H9 (cell line): ENCODE measurements at regions not wholly inside any gene's neighbourhood (a gene's known extent, or its start where the extent isn't known, plus 50 kb on each side); places are given as distances from the start of the nearest gene placed in this dataset.

Source experiments
- DNase-seq: peaks from one replicate; pipeline ENCODE4 v3.0.0-alpha.2; 2017
- H2AFZ ChIP-seq: one replicate; pipeline ENCODE4 v1.6.1; 2013; ENCODE audit warnings: mild to moderate bottlenecking, low read length, control low read depth, moderate library complexity
- H2AK5ac ChIP-seq: 2 replicates; pipeline ENCODE4 v1.6.1; 2013; ENCODE audit warnings: low read length, control low read depth, mixed read lengths; ENCODE audit not compliant: insufficient read length
- H2BK120ac ChIP-seq: one replicate; pipeline ENCODE4 v1.6.1; 2013; ENCODE audit warnings: low read depth, mild to moderate bottlenecking, low read length, control low read depth, inconsistent platforms; ENCODE audit not compliant: poor library complexity, severe bottlenecking
- H2BK12ac ChIP-seq: 2 replicates; pipeline ENCODE4 v1.6.1; 2013; ENCODE audit warnings: low read length, control low read depth, mixed read lengths, low read depth; ENCODE audit not compliant: insufficient read length
- H2BK15ac ChIP-seq: 2 replicates; pipeline ENCODE4 v1.6.1; 2013; ENCODE audit warnings: low read depth, low read length, control low read depth
- H2BK20ac ChIP-seq: one replicate; pipeline ENCODE4 v1.6.1; 2013; ENCODE audit warnings: low read depth, mild to moderate bottlenecking, low read length, control low read depth, inconsistent platforms; ENCODE audit not compliant: poor library complexity, severe bottlenecking
- H2BK5ac ChIP-seq: 2 replicates; pipeline ENCODE4 v1.6.1; 2013; ENCODE audit warnings: low read length, control low read depth, mixed read lengths; ENCODE audit not compliant: insufficient read length
- H3K14ac ChIP-seq: 2 replicates; pipeline ENCODE4 v1.6.1; 2013; ENCODE audit warnings: low read length, control low read depth; ENCODE audit not compliant: insufficient read depth
- H3K18ac ChIP-seq: 2 replicates; pipeline ENCODE4 v1.6.1; 2013; ENCODE audit warnings: low read depth, mild to moderate bottlenecking, mixed read lengths, low read length, control low read depth; ENCODE audit not compliant: insufficient read length
- H3K23ac ChIP-seq: 2 replicates; pipeline ENCODE4 v1.6.1; 2013; ENCODE audit warnings: low read length, control low read depth, mixed read lengths, low read depth; ENCODE audit not compliant: insufficient read length
- H3K23me2 ChIP-seq: 2 replicates; pipeline ENCODE4 v1.6.1; 2013; ENCODE audit warnings: low read depth, mild to moderate bottlenecking, mixed read lengths, low read length, control low read depth; ENCODE audit not compliant: insufficient read length, poor library complexity, severe bottlenecking
- H3K27ac ChIP-seq: 2 replicates; pipeline ENCODE4 v1.5.1; 2013; ENCODE audit warnings: low read length, control low read depth, mixed read lengths, low read depth; ENCODE audit not compliant: insufficient read length
- H3K27me3 ChIP-seq: 2 replicates; pipeline ENCODE4 v1.6.1; 2013; ENCODE audit warnings: low read length, control low read depth, inconsistent platforms; ENCODE audit not compliant: insufficient read depth
- H3K4ac ChIP-seq: 2 replicates; pipeline ENCODE4 v1.6.1; 2013; ENCODE audit warnings: low read depth, mild to moderate bottlenecking, control low read depth, inconsistent platforms, low read length, moderate library complexity
- H3K4me1 ChIP-seq: 2 replicates; pipeline ENCODE4 v1.6.1; 2013; ENCODE audit warnings: low read length, control low read depth, inconsistent platforms; ENCODE audit not compliant: insufficient read depth
- H3K4me2 ChIP-seq: 2 replicates; pipeline ENCODE4 v1.6.1; 2013; ENCODE audit warnings: low read length, control low read depth, mixed read lengths; ENCODE audit not compliant: insufficient read length, insufficient read depth
- H3K56ac ChIP-seq: 2 replicates; pipeline ENCODE4 v1.6.1; 2013; ENCODE audit warnings: low read depth, mild to moderate bottlenecking, mixed read lengths, low read length, control low read depth; ENCODE audit not compliant: insufficient read length
- H3K79me1 ChIP-seq: 2 replicates; pipeline ENCODE4 v1.6.1; 2013; ENCODE audit warnings: low read depth, mild to moderate bottlenecking, moderate library complexity, low read length, control low read depth, inconsistent platforms; ENCODE audit not compliant: insufficient read depth, poor library complexity, severe bottlenecking
- H3K79me2 ChIP-seq: 2 replicates; pipeline ENCODE4 v1.6.1; 2013; ENCODE audit warnings: low read length, control low read depth, inconsistent platforms; ENCODE audit not compliant: insufficient read depth
- H3K9ac ChIP-seq: 2 replicates; pipeline ENCODE4 v1.6.1; 2013; ENCODE audit warnings: low read length, control low read depth, mixed read lengths; ENCODE audit not compliant: insufficient read length; ENCODE audit errors: extremely low read depth
- H3K9me3 ChIP-seq: one replicate; pipeline ENCODE4 v1.6.1; 2013; ENCODE audit warnings: low read depth, low read length, inconsistent platforms; ENCODE audit not compliant: control insufficient read depth
- H3T11ph ChIP-seq: one replicate; pipeline ENCODE4 v1.6.1; 2013; ENCODE audit warnings: mild to moderate bottlenecking, low read length, control low read depth, inconsistent platforms
- H4K20me1 ChIP-seq: one replicate; pipeline ENCODE4 v1.6.1; 2013; ENCODE audit not compliant: control insufficient read depth, insufficient read length, insufficient read depth
- H4K5ac ChIP-seq: 2 replicates; pipeline ENCODE4 v1.6.1; 2013; ENCODE audit warnings: low read depth, mild to moderate bottlenecking, mixed read lengths, low read length, control low read depth; ENCODE audit not compliant: insufficient read length
- H4K8ac ChIP-seq: replicated peaks from 2 replicates; pipeline ENCODE4 v1.6.1; 2013; ENCODE audit warnings: low read length, control low read depth, mixed read lengths, low read depth; ENCODE audit not compliant: insufficient read length
- H4K91ac ChIP-seq: 2 replicates; pipeline ENCODE4 v1.6.1; 2013; ENCODE audit warnings: low read depth, mild to moderate bottlenecking, moderate library complexity, mixed read lengths, low read length, control low read depth; ENCODE audit not compliant: insufficient read length
- H3K27ac Mint-ChIP-seq, 3 experiments: 2 replicates in 2 of 3; 3 replicates in 1 of 3; pipeline ENCODE4 v1.8.0; 2020 to 2021; ENCODE audit warnings: mixed read lengths in 3 of 3, mild to moderate bottlenecking in 1 of 3, moderate library complexity in 1 of 3
- H3K27me3 Mint-ChIP-seq: 2 replicates; pipeline ENCODE4 v1.8.0; 2021; ENCODE audit warnings: low read depth, mild to moderate bottlenecking, moderate library complexity, mixed read lengths
- H3K36me3 Mint-ChIP-seq, 3 experiments: 2 replicates in 2 of 3; 3 replicates in 1 of 3; pipeline ENCODE4 v1.8.0; 2020 to 2021; ENCODE audit warnings: low read depth in 3 of 3, mixed read lengths in 3 of 3; ENCODE audit not compliant: insufficient read depth in 1 of 3
- H3K4me1 Mint-ChIP-seq, 2 experiments: 2 replicates each; pipeline ENCODE4 v1.8.0; 2020; ENCODE audit warnings: mixed read lengths in 2 of 2
- H3K4me3 Mint-ChIP-seq, 2 experiments: 2 replicates in 1 of 2; 3 replicates in 1 of 2; pipeline ENCODE4 v1.8.0; 2020 to 2021; ENCODE audit warnings: mild to moderate bottlenecking in 2 of 2, mixed read lengths in 2 of 2, moderate library complexity in 1 of 2
- H3K9me3 Mint-ChIP-seq, 2 experiments: 2 replicates in 1 of 2; 3 replicates in 1 of 2; pipeline ENCODE4 v1.8.0; 2020; ENCODE audit warnings: mild to moderate bottlenecking in 2 of 2, mixed read lengths in 2 of 2, moderate library complexity in 1 of 2
- CTCF ChIP-seq: fragments of 200-600 bp; sonication (generic); conservative IDR thresholded peaks from 3 replicates; pipeline ENCODE4 v1.8.0; 2021; ENCODE audit warnings: antibody characterized with exemption, mild to moderate bottlenecking
- WGBS: extraction: QIAGEN DNeasy Blood & Tissue Kit; methylation state at CpG from one replicate; pipeline ENCODE4 v1.1.7; 2013; ENCODE audit warnings: missing lambda C conversion rate, low lambda C conversion rate, mixed read lengths; ENCODE audit not compliant: insufficient read length; ENCODE audit errors: extremely low coverage; 5-methylcytosine and 5-hydroxymethylcytosine counted together

- Mint-ChIP-seq H3K27ac (no peak overlapping the region), H3K4me3 (no peak overlapping the region), H3K27me3 (no peaks in the 10 kb centered on the region), H3K9me3 (peaks cover 49 to 78% of the 10 kb centered on the region in 2 experiments), H3K4me1 (no peaks in the 10 kb centered on the region), H3K36me3 (peaks cover 0 to 7% (median 4%) of the 10 kb centered on the region in 3 experiments; a peak in 4 of 7 replicates)
- Histone ChIP-seq H2BK12ac (no peak overlapping the region), H3K14ac (no peak overlapping the region), H3K27me3 (no peaks in the 10 kb centered on the region), H3K56ac (no peak overlapping the region), H2BK20ac (no peak overlapping the region), H3K4me1 (no peaks in the 10 kb centered on the region), H3K23me2 (no peaks in the 10 kb centered on the region), H4K8ac (no peak overlapping the region), H3K79me2 (no peaks in the 10 kb centered on the region), H2BK120ac (no peak overlapping the region), H2AK5ac (no peak overlapping the region), H3K18ac (no peak overlapping the region), H3T11ph (no peak overlapping the region), H2BK15ac (no peak overlapping the region), H3K23ac (no peak overlapping the region), H4K20me1 (no peaks in the 10 kb centered on the region), H3K79me1 (no peaks in the 10 kb centered on the region), H3K4me2 (no peak overlapping the region), H2AFZ (no peak overlapping the region), H3K9ac (no peak overlapping the region), H3K9me3 (no peaks in the 10 kb centered on the region), H2BK5ac (no peak overlapping the region), H4K5ac (no peak overlapping the region), H3K27ac (no peak overlapping the region), H4K91ac (no peak overlapping the region), H3K4ac (no peak overlapping the region)
- no CpG with 5 or more reads among the region's 10 CpGs for WGBS
- no peak for DNase-seq
- no peak for TF ChIP-seq CTCF
These were observed 1719.5 kb downstream of the MRPL39 start for GRCh38 chr21:23887725-23888306.
